ENCODE measurements at regions not wholly inside any gene's neighbourhood (a gene's known extent, or its start where the extent isn't known, plus 50 kb on each side); places are given as distances from the start of the nearest gene placed in this dataset.

DNA sequence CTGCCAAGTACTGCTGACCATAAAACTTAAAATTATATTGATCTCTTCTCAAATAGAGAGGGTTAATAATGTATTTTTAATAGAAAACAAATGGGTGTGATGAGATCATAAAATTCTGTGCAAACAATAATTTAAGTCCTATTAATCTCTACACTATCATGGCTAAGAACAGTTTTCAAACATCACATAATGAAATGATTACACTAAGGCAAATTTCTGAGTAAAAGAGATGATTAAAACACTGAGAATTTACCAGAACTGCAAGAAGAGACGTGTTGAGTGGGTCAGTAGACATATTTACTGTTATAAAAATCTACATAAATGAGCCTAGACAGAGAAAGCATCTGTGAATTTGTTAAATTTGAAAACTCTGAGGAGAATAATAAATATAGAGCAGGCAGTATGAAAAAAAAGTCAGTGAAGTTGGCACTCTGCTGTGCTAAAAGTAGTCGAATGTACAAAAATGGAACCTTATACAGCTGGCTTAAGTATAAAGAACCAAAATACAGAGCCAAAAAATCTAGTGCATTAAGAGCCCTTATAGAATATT lies 302.6 kb upstream of the MANEA start:
- no peak overlapping the region for H3K27ac Mint-ChIP-seq
- no peaks in the 10 kb centered on the region for H3K9me3 Mint-ChIP-seq
- ATAC-seq (no peak), DNase-seq (ENCODE audit: low spot score in 2 of 2) (no peak)
- H3K36me3 Mint-ChIP-seq = no peaks in the 10 kb centered on the region

DNA sequence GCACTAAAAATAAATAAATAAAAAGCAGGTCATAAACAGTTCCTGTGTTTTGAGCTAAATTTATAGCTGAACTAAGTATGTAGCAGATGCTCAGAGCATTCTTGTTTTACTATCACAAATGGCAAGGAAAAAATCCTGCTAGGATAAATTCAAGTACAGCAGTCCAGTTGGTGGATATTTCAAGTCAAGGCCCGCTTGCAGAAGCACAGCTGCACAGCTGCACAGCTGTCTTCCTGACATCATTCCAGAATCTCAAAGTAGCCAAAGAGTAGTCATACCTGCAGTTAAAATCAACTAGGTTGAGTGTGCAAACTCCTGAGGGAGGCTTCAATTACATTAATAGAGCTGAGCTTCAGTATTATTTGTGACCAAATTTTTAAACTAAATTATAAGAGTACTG lies 297.7 kb upstream of the MANEA start:
- DNase-seq (ENCODE audit: low spot score in 2 of 2) = no peak
- ATAC-seq = no peak
- no peaks in the 10 kb centered on the region for H3K9me3 Mint-ChIP-seq
- H3K36me3 Mint-ChIP-seq = no peaks in the 10 kb centered on the region
- H3K27ac Mint-ChIP-seq = no peak overlapping the region

DNA sequence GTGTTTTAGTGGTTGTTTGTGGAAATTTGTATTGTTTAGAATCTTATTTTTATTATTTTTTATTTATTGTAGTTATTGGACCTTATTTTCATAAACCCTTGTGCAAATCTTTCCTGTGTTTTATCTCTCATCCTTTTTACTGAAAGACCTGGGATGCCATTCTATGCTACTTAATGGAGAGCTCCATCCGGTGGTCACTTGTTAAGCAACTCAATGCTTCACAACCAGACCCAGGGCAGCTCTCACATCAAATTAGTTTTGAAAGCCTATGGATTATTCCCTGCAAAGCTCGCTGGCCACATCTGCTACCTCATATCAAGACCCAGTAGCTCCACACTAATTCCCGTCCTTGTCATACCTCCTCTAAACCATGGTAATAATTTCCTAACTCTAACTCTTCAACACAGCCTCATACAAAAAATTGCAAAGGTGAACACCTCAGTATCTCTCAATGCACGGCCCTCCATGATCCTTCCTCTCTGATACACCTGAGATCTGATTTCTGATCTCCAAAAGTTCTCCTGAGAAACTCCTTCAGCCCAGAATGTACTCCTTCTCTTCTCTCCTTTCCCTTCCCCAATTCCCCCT lies 296.6 kb upstream of the MANEA start:
- DNase-seq (ENCODE audit: low spot score in 2 of 2) = no peak
- no peaks in the 10 kb centered on the region for H3K36me3 Mint-ChIP-seq
- H3K27ac Mint-ChIP-seq = no peak overlapping the region
- no peaks in the 10 kb centered on the region for H3K9me3 Mint-ChIP-seq
- ATAC-seq = no peak

DNA sequence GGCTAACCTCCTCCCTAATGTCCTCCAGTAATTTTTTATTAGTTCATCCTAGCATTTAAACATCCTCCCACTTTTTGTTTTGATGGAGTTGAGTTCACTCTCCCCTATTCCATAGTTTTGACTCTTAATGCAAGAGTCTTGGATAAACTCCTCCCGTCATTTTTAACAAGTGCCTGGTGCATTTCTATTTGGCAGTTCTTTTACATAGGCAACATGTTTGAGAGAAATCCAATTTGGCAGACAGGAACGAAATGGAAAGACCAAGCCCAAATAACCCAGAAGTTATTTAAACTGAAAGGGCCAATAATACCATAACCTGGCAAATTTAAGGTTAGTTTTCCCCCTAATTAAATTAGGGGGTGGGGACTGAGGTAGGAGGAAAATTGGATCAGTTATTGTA lies 291.5 kb upstream of the MANEA start:
- no peak overlapping the region for H3K27ac Mint-ChIP-seq

DNA sequence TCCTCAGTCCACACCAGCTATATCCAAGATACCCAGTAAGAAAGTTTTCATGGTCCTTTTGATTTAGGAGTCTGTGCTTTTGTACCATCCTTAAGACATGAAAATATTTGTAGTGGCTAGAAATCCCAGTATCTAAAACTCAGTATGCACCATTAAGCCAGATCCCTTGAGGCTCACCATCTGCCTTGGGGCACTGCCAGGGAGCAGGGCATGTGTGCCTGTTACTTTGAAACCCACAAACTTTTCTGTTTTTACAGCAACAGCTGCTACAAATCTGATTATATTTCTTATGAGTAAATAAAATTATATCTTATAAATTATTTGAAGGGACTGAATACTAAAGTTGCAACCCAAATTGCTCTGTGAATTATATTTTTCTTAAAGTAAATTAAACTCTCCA lies 290.5 kb upstream of the MANEA start:
- no peaks in the 10 kb centered on the region for H3K36me3 Mint-ChIP-seq
- no peak overlapping the region for H3K27ac Mint-ChIP-seq
- H3K9me3 Mint-ChIP-seq = no peaks in the 10 kb centered on the region
- DNase-seq (ENCODE audit: low spot score in 2 of 2) = no peak
- no peak for ATAC-seq

More for the DNA sequence above, 291.5 kb upstream of the MANEA start:
- no peaks in the 10 kb centered on the region for H3K9me3 Mint-ChIP-seq
- DNase-seq (ENCODE audit: low spot score in 2 of 2) = no peak
- no peak for ATAC-seq
- no peaks in the 10 kb centered on the region for H3K36me3 Mint-ChIP-seq

DNA sequence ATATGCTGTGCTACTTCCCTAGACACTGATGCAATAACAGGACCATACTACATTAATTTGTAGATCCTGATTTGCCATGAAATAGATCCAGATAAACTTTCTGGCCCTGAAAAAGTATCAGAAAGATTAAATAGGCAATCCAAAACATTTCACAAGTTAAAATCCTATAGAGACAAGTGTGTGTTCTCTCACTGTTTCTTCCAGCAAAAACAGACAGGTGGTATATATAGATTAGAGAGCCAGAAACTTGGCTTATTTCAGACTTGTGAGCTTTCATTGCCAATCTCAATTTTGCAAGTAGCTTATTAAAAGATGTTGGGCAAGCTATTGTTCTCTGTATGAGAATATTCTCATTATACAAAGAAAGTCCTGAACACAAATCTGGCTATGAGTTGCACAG lies 289.1 kb upstream of the MANEA start:
- Mint-ChIP-seq H3K27ac (no peak overlapping the region), H3K36me3 (no peaks in the 10 kb centered on the region), H3K9me3 (no peaks in the 10 kb centered on the region)
- no peak for DNase-seq (ENCODE audit: low spot score in 2 of 2)
- ATAC-seq = no peak

DNA sequence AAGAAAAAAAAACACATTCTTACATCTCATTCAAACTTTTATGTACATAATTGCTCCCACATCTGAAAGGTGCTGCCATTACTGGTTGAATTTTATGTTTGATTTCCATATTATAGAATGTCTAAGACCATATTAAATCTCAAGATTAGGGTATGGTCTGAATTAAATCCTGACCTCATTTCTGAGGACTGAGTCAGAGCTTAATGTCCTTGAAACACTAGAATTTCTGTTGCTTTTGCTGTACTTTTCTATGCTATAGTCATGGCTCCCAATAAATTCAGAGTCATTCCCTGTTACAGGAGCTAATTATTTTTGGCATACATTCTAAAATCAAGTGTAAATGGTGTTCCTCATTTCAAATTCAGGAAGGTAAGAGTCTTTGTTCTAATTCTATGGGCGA lies 285.3 kb upstream of the MANEA start:
- no peak for ATAC-seq
- no peak for DNase-seq (ENCODE audit: low spot score in 2 of 2)

DNA sequence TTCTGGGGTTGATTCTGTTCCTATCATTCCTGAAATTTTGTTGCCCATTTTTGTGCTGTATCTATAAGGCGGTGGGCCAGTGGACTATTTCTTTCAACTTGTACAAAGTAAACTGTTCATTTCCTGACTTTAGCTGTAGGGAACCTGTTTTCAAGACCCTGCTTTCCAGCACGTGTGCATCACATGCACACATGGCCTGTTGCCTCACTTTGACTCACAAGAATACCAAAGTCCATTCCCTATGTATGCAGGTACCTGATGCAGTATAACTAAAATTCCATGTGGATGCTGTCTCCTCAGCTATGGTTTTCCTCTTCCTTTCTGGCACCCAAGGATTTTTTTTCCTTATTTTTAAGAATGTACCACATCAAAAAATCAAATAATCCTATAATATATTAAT lies 284.1 kb upstream of the MANEA start:
- no peak for ATAC-seq

More for the DNA sequence above, 285.3 kb upstream of the MANEA start:
- Mint-ChIP-seq H3K27ac (no peak overlapping the region), H3K9me3 (no peaks in the 10 kb centered on the region), H3K36me3 (no peaks in the 10 kb centered on the region)

DNA sequence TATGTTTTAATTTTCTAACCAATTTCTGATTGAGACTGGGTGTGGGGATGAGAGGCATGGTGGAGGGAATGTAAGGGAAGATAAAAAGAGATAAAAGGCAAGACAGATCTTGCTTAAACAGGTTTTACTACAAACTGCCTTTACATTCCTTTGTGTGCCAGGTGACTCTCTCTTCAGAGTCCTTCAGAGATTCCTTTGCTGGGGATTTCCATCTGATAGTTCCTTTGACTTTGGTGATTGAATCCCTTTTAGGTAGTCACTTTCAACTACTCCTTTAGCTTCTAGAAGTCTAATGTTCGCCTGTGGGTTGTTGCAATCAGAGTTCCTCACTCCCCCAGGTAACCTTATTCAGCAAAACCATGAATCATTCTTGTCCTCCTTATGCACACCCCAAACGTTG lies 283.3 kb upstream of the MANEA start:
- Mint-ChIP-seq H3K36me3 (no peaks in the 10 kb centered on the region), H3K9me3 (peaks cover 0 to 5% of the 10 kb centered on the region in 2 donors), H3K27ac (no peak overlapping the region)
- DNase-seq (ENCODE audit: low spot score in 2 of 2) (no peak), ATAC-seq (no peak)

More for the DNA sequence above, 284.1 kb upstream of the MANEA start:
- Mint-ChIP-seq H3K9me3 (peaks cover 0 to 2% of the 10 kb centered on the region in 2 donors), H3K27ac (no peak overlapping the region), H3K36me3 (no peaks in the 10 kb centered on the region)
- no peak for DNase-seq (ENCODE audit: low spot score in 2 of 2)

DNA sequence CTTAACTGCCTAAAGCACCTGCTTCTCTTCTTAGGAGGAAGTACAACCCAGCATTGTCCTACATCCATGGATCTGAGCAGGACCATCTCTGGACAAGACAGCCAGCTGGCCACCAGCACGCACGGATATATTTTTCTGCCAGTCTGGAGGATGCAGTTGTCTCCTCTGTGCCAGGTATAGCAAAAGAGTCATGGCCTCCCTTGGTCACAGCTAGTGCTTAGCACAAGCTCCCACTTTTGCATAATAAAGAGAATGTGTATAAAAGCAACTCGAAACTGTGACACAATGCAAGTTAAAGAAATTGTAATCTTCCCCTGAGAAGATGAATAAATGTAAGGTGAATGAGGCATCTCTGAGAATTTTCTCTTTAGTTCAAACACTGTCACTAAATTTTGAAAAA lies 267.8 kb upstream of the MANEA start:
- DNase-seq (ENCODE audit: low spot score in 2 of 2) (no peak), ATAC-seq (no peak)
- Mint-ChIP-seq H3K36me3 (no peaks in the 10 kb centered on the region), H3K9me3 (no peaks in the 10 kb centered on the region), H3K27ac (no peak overlapping the region)

DNA sequence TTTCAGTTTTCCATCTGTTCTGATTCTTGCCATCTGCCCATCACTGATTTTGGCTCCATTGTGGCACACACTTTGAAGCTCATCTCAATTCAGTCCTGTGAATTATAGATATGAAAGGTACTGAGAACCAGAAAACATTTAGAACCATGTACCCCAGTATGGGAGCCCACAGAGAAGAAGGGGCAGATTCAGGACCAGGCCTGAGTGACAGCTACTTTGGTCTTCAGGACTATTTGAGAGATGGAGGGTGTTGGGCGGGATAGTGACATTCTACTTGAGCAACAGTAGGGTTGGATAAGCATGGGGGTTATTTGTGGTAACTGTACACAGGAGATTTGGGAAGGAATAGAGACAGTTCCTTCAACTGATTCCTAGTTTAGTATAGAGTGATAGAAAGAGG lies 259.2 kb upstream of the MANEA start:
- Mint-ChIP-seq H3K27ac (no peak overlapping the region), H3K36me3 (no peaks in the 10 kb centered on the region), H3K9me3 (no peaks in the 10 kb centered on the region)
- DNase-seq (ENCODE audit: low spot score in 2 of 2) = no peak
- no peak for ATAC-seq

DNA sequence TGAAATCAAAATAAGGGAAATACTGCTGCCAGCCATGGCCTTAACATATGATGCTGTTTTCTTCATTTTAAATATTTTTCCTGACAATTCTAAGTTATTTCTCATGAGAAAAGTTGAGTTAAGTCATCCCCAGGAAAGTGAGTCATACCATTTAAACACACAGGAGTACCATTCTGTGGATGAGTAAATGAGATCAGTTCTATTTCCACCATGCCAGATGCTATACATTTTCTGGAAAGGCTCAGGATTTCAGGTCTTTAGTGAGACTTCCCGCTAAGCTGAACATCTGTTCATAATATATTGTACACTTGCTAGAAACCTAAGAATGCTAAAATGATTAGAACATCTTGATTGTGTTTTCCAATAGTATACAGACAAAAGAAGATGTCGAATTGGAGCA lies 256.2 kb upstream of the MANEA start:
- ATAC-seq (no peak), DNase-seq (ENCODE audit: low spot score in 2 of 2) (no peak)
- no peaks in the 10 kb centered on the region for H3K36me3 Mint-ChIP-seq
- no peak overlapping the region for H3K27ac Mint-ChIP-seq
- no peaks in the 10 kb centered on the region for H3K9me3 Mint-ChIP-seq

DNA sequence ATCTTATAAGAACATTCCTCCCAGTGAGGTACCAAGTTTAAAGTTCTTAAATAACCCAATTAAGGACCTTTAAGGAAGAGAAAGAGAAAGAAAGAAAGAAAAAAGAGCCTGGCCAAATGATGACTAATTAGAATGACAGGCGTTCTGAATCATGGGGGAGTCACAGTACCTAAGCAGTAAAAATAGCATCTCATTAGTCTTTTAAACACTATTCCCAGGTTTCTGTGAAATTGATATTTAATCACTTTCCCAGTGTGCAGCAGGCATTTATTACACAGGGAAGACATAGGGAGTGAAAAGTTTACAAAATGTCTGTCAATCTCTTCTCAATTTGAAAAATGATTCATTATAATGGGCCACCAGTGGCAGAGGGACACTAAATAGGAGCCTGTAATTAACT lies 251.4 kb upstream of the MANEA start:
- DNase-seq (ENCODE audit: low spot score in 2 of 2) (no peak), ATAC-seq (no peak)
- no peaks in the 10 kb centered on the region for H3K9me3 Mint-ChIP-seq
- no peaks in the 10 kb centered on the region for H3K36me3 Mint-ChIP-seq
- H3K27ac Mint-ChIP-seq = no peak overlapping the region

DNA sequence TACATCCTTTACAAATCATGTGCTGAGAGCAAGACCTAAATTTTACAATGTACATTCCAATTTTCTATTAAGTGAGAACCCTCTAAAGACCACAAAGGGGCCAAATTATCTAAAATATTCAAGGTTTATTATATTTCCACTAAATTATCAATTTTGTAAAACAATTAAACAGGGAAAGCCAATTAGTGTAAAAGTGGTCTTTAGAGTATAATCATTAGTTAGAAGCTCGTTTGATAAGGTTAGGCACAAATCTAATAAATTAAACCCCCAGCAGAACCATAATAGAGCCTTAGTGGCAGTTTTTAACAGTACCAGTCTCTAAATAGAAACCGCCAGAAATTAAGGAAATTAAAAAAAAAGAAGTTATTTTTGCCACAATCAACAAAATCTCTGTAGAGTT lies 249.1 kb upstream of the MANEA start:
- Mint-ChIP-seq H3K9me3 (no peaks in the 10 kb centered on the region), H3K36me3 (no peaks in the 10 kb centered on the region), H3K27ac (no peak overlapping the region)
- no peak for ATAC-seq
- no peak for DNase-seq (ENCODE audit: low spot score in 2 of 2)

DNA sequence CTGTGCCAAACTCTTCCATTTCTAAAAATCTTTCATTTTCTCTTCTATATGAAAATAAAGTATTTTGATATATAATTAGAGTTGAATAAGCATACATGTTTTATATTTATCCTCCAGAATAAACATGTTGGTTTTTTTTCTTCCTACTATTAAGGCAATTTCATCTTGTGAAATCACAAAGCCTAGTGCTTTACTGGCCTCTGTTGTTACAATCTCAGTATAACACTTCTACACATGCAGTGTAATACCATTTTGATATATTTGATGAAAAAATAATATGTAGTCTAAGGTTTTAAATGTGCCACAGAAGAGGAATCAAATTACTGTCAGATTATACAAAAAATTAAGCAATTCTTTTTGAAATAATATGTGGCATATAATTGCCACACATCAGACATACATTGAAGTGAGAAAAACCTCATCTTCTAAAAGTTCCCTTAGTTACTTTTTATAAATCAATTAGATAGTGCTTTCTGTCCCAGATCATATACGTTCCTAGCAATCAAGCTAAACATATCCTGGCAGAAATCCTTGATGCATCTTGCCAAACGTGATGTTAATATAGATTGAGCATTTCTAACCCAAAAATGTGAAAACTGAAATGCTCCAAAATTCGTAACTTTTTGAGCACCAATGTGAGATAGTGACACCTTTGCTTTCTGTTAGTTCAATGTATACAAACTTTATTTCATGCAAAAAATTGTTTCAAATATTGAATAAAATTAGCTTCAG lies 225.1 kb upstream of the MANEA start:
- Mint-ChIP-seq H3K27ac (no peak overlapping the region), H3K36me3 (no peaks in the 10 kb centered on the region), H3K9me3 (no peaks in the 10 kb centered on the region)
- no peak for ATAC-seq
- no peak for DNase-seq (ENCODE audit: low spot score in 2 of 2)

DNA sequence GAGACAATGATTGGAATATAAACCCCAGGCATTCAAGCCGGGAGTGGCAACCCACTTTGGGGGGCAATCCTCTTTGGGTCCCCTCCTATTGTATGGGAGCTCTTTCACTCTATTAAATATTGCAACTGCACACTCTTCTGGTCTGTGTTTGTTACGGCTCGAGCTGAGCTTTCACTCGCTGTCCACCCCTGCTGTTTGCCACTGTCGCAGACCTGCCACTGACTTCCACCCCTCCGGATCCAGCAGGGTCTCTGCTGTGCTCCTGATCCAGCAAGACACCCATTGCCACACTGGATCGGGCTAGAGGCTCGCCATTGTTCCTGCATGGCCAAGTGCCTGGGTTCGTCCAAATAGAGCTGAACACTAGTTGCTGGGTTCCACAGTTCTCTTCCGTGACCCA lies 222.8 kb upstream of the MANEA start:
- no peak for ATAC-seq
- H3K9me3 Mint-ChIP-seq = no peaks in the 10 kb centered on the region
- H3K27ac Mint-ChIP-seq = no peak overlapping the region
- no peaks in the 10 kb centered on the region for H3K36me3 Mint-ChIP-seq
- no peak for DNase-seq (ENCODE audit: low spot score in 2 of 2)

DNA sequence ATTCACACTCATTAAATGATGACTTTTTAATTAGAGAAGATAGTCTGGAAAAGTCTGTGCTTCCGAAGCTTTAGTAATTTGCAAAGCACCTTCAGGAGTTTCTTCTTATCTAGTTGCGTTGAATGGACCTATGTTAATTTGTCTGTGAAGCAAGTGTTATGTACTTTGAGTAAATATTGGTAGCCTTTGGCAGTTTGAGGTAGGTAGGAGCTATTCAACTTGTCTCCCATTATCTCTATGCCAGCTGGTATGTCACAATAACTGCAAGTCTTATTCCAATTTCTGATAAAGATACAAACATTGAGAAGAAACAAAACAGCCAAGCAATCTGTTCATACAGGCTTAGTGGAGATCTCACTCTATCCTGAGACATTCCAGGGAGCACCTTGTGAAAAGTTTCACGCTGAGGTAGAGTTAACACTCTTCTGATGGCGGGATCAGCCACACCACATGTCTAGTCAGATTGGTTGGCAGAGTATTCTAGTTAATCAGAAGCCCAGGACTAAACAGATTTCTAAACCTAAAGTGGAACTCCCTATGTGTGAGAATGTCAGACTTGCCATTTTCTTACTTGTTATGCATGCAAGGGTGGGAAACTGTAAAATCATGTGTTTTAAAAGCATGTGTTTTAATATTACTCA lies 219.8 kb upstream of the MANEA start:
- Mint-ChIP-seq H3K9me3 (no peaks in the 10 kb centered on the region), H3K36me3 (no peaks in the 10 kb centered on the region), H3K27ac (no peak overlapping the region)
- ATAC-seq (no peak), DNase-seq (ENCODE audit: low spot score in 2 of 2) (no peak)
